Osteoblast (primary cell): ENCODE measurements at regions not wholly inside any gene's neighbourhood (a gene's known extent, or its start where the extent isn't known, plus 50 kb on each side); places are given as distances from the start of the nearest gene placed in this dataset.

ENCODE experiments used
- DNase-seq: peaks from one replicate; pipeline ENCODE4 v3.0.0; 2011; ENCODE audit warnings: low spot score, mixed read lengths; ENCODE audit not compliant: insufficient read length; ENCODE audit errors: missing footprints
- H2AFZ ChIP-seq: 2 replicates; pipeline ENCODE4 v1.6.0; 2011; ENCODE audit warnings: mild to moderate bottlenecking, low read length
- H3K27ac ChIP-seq: 2 replicates; pipeline ENCODE4 v1.5.1; 2011; ENCODE audit warnings: mild to moderate bottlenecking, low read depth, low read length, moderate library complexity
- H3K27me3 ChIP-seq: 2 replicates; pipeline ENCODE4 v1.6.0; 2012; ENCODE audit warnings: mild to moderate bottlenecking, control low read depth, inconsistent platforms, low read length, moderate library complexity; ENCODE audit not compliant: insufficient read depth
- H3K36me3 ChIP-seq: 2 replicates; pipeline ENCODE4 v1.5.1; 2011; ENCODE audit warnings: mild to moderate bottlenecking, low read length, control low read depth, moderate library complexity; ENCODE audit not compliant: insufficient read depth
- H3K4me1 ChIP-seq: 2 replicates; pipeline ENCODE4 v1.5.1; 2011; ENCODE audit warnings: mild to moderate bottlenecking, low read length, control low read depth, moderate library complexity; ENCODE audit not compliant: insufficient read depth
- H3K4me2 ChIP-seq: 2 replicates; pipeline ENCODE4 v1.6.0; 2011; ENCODE audit warnings: mild to moderate bottlenecking, low read length; ENCODE audit not compliant: insufficient read depth
- H3K4me3 ChIP-seq: fragments of 200-600 bp; sonication (generic); 3 replicates; pipeline ENCODE4 v1.5.1; 2012; ENCODE audit warnings: mild to moderate bottlenecking, low read length, inconsistent platforms; ENCODE audit not compliant: insufficient read depth
- H3K79me2 ChIP-seq: 2 replicates; pipeline ENCODE4 v1.6.0; 2012; ENCODE audit warnings: mild to moderate bottlenecking, low read length, control low read depth, inconsistent platforms; ENCODE audit not compliant: insufficient read depth
- H3K9me3 ChIP-seq: 2 replicates; pipeline ENCODE4 v1.5.1; 2011; ENCODE audit warnings: low read depth, low read length, control low read depth
- H4K20me1 ChIP-seq: 2 replicates; pipeline ENCODE4 v1.6.0; 2012; ENCODE audit warnings: mild to moderate bottlenecking, low read length, control low read depth; ENCODE audit not compliant: insufficient read depth
- TF ChIP-seq, protein P1 (sequence below): IDR thresholded peaks from 2 replicates; pipeline ENCODE4 v1.5.1; 2011; ENCODE audit warnings: mild to moderate bottlenecking, low read depth, low read length, moderate library complexity; ENCODE audit errors: extremely low read depth

DNA sequence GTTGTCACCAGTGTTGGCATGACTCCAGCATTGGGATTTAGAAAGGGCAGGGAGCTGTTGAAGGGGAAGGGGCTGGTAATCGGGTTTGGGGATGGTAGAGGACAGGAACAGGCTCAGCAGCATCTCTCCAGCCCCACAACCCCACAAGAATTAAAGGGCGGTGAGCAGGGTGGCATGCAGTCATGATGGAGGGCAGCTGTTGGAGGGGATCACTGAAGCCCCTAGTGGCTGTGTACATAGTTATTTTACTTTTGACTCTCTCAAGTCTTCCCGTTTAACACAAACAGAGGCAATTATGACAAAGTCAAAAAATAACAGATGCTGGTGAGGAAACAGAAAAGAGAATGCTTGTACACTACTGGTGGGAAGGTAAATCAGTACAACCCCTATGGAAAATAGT is 213.8 kb downstream of the URB2 start:
- Histone ChIP-seq H3K36me3 (no peaks in the 10 kb centered on the region), H3K27ac (no peak overlapping the region), H3K79me2 (no peaks in the 10 kb centered on the region), H4K20me1 (no peaks in the 10 kb centered on the region), H2AFZ (no peak overlapping the region), H3K4me1 (no peaks in the 10 kb centered on the region), H3K4me3 (no peak overlapping the region), H3K27me3 (no peaks in the 10 kb centered on the region), H3K9me3 (no peaks in the 10 kb centered on the region), H3K4me2 (no peak overlapping the region)
- no peak for DNase-seq
- TF ChIP-seq, protein P1, sequence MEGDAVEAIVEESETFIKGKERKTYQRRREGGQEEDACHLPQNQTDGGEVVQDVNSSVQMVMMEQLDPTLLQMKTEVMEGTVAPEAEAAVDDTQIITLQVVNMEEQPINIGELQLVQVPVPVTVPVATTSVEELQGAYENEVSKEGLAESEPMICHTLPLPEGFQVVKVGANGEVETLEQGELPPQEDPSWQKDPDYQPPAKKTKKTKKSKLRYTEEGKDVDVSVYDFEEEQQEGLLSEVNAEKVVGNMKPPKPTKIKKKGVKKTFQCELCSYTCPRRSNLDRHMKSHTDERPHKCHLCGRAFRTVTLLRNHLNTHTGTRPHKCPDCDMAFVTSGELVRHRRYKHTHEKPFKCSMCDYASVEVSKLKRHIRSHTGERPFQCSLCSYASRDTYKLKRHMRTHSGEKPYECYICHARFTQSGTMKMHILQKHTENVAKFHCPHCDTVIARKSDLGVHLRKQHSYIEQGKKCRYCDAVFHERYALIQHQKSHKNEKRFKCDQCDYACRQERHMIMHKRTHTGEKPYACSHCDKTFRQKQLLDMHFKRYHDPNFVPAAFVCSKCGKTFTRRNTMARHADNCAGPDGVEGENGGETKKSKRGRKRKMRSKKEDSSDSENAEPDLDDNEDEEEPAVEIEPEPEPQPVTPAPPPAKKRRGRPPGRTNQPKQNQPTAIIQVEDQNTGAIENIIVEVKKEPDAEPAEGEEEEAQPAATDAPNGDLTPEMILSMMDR: no peak

DNA sequence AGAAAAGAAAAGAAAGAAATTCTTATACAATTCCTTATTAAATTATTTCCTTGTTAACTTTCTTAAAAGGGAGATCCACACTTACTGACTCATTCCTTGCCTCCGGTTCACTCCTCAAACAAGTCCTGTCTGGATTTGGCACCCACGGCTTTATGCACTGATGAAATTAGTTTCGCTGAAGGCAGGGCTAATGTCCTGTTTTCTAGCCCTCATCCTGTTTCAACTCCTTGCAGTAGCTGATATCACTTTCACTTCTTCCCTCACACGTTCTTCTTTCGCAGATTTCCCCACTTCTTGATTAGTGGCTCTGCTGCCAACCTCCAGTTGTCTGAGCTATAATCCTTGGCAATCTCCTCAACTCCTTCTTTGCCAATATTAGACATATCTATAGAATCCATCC is 215.2 kb downstream of the URB2 start:
- no peaks in the 10 kb centered on the region for H3K27me3 ChIP-seq
- H3K79me2 ChIP-seq: no peaks in the 10 kb centered on the region
- no peak overlapping the region for H3K4me3 ChIP-seq
- H3K4me2 ChIP-seq: no peak overlapping the region
- no peak for DNase-seq
- H3K36me3 ChIP-seq: no peaks in the 10 kb centered on the region
- no peaks in the 10 kb centered on the region for H3K9me3 ChIP-seq
- TF ChIP-seq, protein P1: no peak
- H3K4me1 ChIP-seq: no peaks in the 10 kb centered on the region
- H4K20me1 ChIP-seq: no peaks in the 10 kb centered on the region
- no peak overlapping the region for H2AFZ ChIP-seq
- no peak overlapping the region for H3K27ac ChIP-seq

DNA sequence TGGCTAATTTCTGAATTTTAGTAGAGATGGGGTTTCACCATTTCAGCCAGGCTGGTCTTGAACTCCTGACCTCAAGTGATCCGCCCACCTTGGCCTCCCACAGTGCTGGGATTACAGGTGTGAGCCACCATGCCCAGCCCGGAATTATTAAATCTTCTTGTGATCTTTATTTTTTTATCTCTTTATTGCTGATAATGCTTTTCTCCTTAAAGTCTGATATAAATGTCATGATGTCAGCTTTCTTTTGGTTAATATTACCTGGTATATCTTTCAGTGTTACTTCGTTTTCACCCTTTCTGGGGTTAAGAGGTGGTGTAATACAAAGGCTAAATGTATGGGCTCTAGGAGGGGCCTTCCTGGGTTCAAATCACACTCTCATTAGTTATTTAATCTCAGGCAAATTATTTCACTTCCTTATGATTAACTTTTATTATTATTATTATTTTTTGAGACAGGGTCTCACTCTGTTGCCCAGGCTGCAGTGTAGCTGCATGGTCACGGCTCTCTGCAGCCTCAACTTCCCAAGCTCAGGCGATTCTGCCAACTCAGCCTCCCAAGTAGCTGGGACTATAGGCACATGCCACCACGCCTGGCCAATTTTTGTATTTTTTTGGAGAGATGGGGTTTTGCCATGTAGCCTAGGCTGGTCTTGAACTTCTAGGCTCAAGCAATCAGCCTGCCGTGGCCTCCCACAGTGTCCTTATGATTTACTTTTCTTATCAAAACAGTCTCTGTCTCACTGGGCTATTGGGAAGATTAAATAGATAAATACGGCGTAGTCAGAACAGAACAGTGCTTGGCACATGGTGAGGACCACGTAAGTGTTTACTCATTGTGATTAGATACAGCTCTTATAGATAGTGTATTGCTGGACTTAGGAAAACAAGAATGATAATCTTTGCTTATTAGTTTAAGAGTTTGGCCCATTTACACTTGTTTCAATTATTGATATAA is 216.5 kb downstream of the URB2 start:
- Histone ChIP-seq H4K20me1 (no peaks in the 10 kb centered on the region), H2AFZ (no peak overlapping the region), H3K27me3 (no peaks in the 10 kb centered on the region), H3K4me1 (no peaks in the 10 kb centered on the region), H3K4me2 (no peak overlapping the region), H3K79me2 (no peaks in the 10 kb centered on the region), H3K9me3 (no peaks in the 10 kb centered on the region), H3K36me3 (no peaks in the 10 kb centered on the region), H3K4me3 (no peak overlapping the region), H3K27ac (no peak overlapping the region)
- TF ChIP-seq, protein P1: no peak
- no peak for DNase-seq

DNA sequence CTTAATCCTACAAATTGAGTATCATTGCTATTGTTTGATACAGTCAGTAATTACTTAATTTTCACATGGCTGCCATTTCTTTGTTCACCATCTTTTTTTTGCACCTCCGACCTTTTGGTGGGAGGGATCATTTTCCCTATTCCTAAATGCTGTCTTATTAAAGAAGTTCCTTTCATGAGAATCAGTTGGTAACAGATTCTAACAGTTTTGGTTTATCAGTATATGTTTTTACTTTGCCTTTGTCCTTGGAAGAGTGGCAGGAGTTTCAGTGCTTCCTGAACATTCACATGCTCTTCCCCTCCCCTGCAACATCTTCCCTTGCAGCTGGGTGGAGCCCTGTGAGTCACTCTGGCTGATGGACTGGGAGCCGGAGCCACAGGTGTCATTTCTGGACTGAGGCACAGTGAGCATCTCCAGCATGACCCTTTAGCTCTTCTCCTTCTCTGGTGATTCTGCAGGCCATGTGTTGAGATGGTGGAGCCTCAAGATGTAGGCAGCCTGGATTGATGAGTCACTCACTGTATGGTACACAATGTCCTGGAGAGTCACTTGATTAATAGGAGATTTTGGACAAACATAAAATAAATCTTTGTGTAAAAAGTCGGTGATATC is 217.7 kb downstream of the URB2 start:
- Histone ChIP-seq H2AFZ (no peak overlapping the region), H3K9me3 (no peaks in the 10 kb centered on the region), H3K4me1 (no peaks in the 10 kb centered on the region), H3K27ac (no peak overlapping the region), H3K36me3 (no peaks in the 10 kb centered on the region), H3K79me2 (no peaks in the 10 kb centered on the region), H3K4me2 (no peak overlapping the region), H3K27me3 (no peaks in the 10 kb centered on the region), H3K4me3 (no peak overlapping the region), H4K20me1 (no peaks in the 10 kb centered on the region)
- TF ChIP-seq, protein P1: no peak
- peak; percentile 36 for DNase-seq
